HCT116 (cell line): ENCODE measurements at regions not wholly inside any gene's neighbourhood (a gene's known extent, or its start where the extent isn't known, plus 50 kb on each side); places are given as distances from the start of the nearest gene placed in this dataset.

Source experiments
- CEBPB ChIP-seq: IDR thresholded peaks from 2 replicates; pipeline ENCODE4 v1.6.1; 2012; ENCODE audit warnings: low read depth
- EGR1 ChIP-seq: IDR thresholded peaks from 2 replicates; pipeline ENCODE4 v1.6.1; 2012; ENCODE audit warnings: low read depth
- EZH2phosphoT487 ChIP-seq: fragments of 200-600 bp; IDR thresholded peaks from 2 replicates; pipeline ENCODE4 v1.6.1; 2018; ENCODE audit warnings: antibody characterized with exemption, borderline replicate concordance
- FOSL1 ChIP-seq: IDR thresholded peaks from 2 replicates; pipeline ENCODE4 v1.6.1; 2012; ENCODE audit warnings: low read depth
- POLR2A ChIP-seq: IDR thresholded peaks from 2 replicates; pipeline ENCODE4 v1.7.0; 2011; ENCODE audit warnings: borderline replicate concordance; ENCODE audit not compliant: insufficient read depth, insufficient read length; ENCODE audit errors: extremely low read depth
- POLR2AphosphoS5 ChIP-seq: IDR thresholded peaks from 2 replicates; pipeline ENCODE4 v1.6.1; 2011; ENCODE audit warnings: mild to moderate bottlenecking, low read depth, low read length, moderate library complexity
- SP1 ChIP-seq: IDR thresholded peaks from 2 replicates; pipeline ENCODE4 v1.6.1; 2012; ENCODE audit warnings: low read depth
- TCF7L2 ChIP-seq: IDR thresholded peaks from 2 replicates; pipeline ENCODE4 v1.7.0; 2011; ENCODE audit warnings: borderline replicate concordance, inconsistent platforms; ENCODE audit not compliant: insufficient read depth, insufficient read length; ENCODE audit errors: extremely low read depth
- YY1 ChIP-seq: IDR thresholded peaks from 2 replicates; pipeline ENCODE4 v1.6.1; 2011; ENCODE audit warnings: low read length, low read depth, moderate library complexity, mild to moderate bottlenecking; ENCODE audit not compliant: insufficient replicate concordance; ENCODE audit errors: extremely low read depth
- ZFX ChIP-seq: fragments of 450-650 bp; IDR thresholded peaks from 2 replicates; pipeline ENCODE4 v1.6.1; 2017
- TF ChIP-seq, protein P1 (sequence below), 3 experiments: fragments of 200-600 bp in 1 of 3; sonication (generic) in 1 of 3; IDR thresholded peaks in 2 of 3; conservative IDR thresholded peaks in 1 of 3; 2 replicates each; pipeline ENCODE4 v1.5.1; 2012 to 2017; ENCODE audit warnings: low read depth in 2 of 3, low read length in 2 of 3, antibody characterized with exemption in 1 of 3, borderline replicate concordance in 1 of 3, control low read depth in 1 of 3, mild to moderate bottlenecking in 1 of 3, mixed read lengths in 1 of 3, mixed run types in 1 of 3, moderate library complexity in 1 of 3; ENCODE audit not compliant: insufficient read depth in 1 of 3
- TF ChIP-seq, protein P2 (sequence below): IDR thresholded peaks from 2 replicates; pipeline ENCODE4 v1.6.1; 2012
- TF ChIP-seq, protein P3 (sequence below): IDR thresholded peaks from 2 replicates; pipeline ENCODE4 v1.6.1; 2012; ENCODE audit warnings: low read depth

DNA sequence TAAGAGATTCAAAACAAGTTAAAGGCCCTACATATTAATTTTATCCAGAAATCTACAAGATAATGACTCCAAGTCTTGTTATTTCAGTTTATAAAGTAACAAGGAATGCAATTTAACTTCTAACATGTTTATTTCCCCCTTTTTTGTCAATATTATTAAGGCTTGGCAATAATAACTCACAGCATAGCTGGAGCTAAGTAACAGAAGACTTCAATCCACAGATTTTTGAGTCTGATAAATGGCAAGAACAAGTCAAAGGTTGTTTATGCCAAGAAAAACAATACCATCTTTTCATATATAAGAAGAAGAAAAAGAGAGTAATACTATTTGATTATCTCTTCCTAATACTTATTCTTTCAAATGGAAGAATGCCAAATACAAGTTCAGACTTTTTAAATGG, 631.0 kb upstream of the CCDC54 start:
- TF ChIP-seq POLR2A (no peak), CEBPB (no peak), POLR2AphosphoS5 (no peak), ZFX (no peak), EZH2phosphoT487 (no peak), FOSL1 (no peak), YY1 (no peak), EGR1 (no peak), TCF7L2 (no peak), SP1 (no peak)
- TF ChIP-seq, protein P1, sequence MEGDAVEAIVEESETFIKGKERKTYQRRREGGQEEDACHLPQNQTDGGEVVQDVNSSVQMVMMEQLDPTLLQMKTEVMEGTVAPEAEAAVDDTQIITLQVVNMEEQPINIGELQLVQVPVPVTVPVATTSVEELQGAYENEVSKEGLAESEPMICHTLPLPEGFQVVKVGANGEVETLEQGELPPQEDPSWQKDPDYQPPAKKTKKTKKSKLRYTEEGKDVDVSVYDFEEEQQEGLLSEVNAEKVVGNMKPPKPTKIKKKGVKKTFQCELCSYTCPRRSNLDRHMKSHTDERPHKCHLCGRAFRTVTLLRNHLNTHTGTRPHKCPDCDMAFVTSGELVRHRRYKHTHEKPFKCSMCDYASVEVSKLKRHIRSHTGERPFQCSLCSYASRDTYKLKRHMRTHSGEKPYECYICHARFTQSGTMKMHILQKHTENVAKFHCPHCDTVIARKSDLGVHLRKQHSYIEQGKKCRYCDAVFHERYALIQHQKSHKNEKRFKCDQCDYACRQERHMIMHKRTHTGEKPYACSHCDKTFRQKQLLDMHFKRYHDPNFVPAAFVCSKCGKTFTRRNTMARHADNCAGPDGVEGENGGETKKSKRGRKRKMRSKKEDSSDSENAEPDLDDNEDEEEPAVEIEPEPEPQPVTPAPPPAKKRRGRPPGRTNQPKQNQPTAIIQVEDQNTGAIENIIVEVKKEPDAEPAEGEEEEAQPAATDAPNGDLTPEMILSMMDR (IDR thresholded peaks at IDR 0.05 in 2 of 3, conservative IDR thresholded peaks at IDR 0.05 in 1 of 3; ENCODE audit: borderline replicate concordance in 1 of 3, insufficient read depth in 1 of 3, low read depth in 2 of 3, low read length in 2 of 3) = no peak
- TF ChIP-seq, protein P2, sequence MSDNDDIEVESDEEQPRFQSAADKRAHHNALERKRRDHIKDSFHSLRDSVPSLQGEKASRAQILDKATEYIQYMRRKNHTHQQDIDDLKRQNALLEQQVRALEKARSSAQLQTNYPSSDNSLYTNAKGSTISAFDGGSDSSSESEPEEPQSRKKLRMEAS = no peak
- TF ChIP-seq, protein P3, sequence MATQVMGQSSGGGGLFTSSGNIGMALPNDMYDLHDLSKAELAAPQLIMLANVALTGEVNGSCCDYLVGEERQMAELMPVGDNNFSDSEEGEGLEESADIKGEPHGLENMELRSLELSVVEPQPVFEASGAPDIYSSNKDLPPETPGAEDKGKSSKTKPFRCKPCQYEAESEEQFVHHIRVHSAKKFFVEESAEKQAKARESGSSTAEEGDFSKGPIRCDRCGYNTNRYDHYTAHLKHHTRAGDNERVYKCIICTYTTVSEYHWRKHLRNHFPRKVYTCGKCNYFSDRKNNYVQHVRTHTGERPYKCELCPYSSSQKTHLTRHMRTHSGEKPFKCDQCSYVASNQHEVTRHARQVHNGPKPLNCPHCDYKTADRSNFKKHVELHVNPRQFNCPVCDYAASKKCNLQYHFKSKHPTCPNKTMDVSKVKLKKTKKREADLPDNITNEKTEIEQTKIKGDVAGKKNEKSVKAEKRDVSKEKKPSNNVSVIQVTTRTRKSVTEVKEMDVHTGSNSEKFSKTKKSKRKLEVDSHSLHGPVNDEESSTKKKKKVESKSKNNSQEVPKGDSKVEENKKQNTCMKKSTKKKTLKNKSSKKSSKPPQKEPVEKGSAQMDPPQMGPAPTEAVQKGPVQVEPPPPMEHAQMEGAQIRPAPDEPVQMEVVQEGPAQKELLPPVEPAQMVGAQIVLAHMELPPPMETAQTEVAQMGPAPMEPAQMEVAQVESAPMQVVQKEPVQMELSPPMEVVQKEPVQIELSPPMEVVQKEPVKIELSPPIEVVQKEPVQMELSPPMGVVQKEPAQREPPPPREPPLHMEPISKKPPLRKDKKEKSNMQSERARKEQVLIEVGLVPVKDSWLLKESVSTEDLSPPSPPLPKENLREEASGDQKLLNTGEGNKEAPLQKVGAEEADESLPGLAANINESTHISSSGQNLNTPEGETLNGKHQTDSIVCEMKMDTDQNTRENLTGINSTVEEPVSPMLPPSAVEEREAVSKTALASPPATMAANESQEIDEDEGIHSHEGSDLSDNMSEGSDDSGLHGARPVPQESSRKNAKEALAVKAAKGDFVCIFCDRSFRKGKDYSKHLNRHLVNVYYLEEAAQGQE = no peak
